Stimulated activated CD8-positive, alpha-beta memory T cell treated with anti-CD3 and anti-CD28 coated beads, Interleukin-2, amount 100 ng/mL, for 48 hours (primary cell): ENCODE measurements at regions not wholly inside any gene's neighbourhood (a gene's known extent, or its start where the extent isn't known, plus 50 kb on each side); places are given as distances from the start of the nearest gene placed in this dataset.

Experiments used
- DNase-seq, 2 donors: peaks; one replicate each; pipeline ENCODE4 v3.0.0-alpha.2; 2020; ENCODE audit warnings: low read depth in 2 of 2

GRCh38 chr6:43904311-43905123, 134.5 kb downstream of the VEGFA start:
- DNase-seq: no peak

DNA sequence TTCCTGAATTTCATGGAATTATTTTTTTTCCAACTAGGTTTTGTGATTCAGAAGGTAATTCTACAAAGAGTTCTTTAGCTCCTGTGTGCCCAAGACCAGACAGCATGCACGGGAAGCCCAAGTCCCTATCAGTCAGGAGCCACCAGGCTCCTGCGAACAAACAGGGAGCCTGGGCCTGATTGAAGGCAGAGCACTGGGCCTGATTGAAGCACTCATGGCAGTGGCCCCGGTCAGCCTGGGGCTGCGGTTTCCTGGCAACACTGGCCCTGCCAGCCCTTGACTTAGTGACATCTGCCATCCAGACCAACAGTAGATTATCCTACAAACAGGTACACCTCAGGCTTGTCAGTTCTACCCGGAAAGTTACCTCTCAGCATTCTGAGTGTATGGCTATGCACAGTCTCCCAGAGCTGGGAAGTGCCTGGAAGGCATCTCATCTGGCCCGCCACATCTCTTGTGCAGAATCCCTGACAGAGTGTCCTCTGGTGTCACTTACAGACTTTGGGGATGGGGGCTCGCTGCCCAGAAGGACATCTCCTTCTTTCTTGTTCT, 133.8 kb downstream of the VEGFA start:
- no peak for DNase-seq

DNA sequence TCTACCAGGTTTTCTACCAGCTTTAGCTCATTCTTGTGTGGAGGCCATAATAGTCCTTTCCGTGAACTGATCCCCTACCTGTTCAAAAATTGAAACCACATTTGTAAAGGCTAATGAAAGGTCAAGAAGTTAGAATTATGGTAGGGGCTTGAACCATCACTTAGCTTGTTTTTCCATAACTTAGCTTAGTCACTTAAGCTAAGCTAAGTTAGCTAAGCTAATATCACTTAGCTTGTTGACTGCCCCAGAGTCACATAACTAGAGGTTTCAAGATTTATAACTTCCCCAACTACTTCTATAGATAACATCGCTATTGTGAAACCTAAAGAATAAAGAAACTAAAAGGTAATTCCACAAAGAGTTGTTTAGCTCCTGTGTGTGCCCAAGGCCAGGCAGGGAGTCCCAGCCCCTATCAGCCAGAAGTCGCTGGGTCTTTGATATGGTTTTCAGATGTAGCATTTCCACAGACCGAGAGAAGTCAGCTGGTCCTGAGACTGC, 131.8 kb downstream of the VEGFA start:
- no peak for DNase-seq

DNA sequence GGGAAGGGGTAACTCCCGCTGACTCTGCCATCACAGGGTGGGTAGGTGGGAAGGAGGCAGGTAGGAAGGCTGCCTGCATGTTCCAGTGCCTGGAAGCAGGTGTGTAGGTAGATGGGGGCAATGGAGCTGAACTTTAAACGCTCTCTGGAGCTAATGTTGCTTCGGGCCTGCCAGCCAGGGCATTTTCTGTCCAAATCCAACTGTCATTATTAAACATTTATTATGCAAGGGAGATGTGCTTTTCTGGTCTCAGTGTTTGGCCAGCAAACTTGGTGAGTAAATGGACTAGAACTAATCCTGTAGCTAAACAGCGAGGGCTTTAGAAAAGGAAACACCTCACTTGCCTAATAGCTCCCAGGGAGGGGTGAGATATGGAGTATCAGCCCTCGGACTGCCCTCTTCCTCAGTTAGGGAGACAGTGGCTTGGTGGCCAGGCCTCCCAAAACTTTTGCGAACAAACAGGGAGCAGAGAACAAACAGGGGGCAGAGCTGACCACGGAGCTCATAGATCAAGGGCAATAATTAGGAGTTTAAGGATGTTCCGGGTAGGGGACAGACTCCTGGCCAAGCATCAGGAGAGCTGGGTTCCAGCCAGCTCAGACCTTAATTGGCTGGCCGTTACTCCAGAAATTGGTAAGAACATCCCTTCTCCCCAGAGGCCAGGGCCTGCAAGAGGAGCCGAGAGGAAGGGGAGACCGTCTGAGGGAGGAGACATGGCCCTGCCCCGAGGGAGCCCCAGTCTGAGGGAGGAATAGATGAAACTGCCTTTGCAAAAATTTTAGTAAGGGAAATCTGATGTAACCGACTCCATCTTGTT, 131.1 kb downstream of the VEGFA start:
- DNase-seq: no peak

- no peak for DNase-seq
These were observed 130.5 kb downstream of the VEGFA start for GRCh38 chr6:43900560-43900915.

DNA sequence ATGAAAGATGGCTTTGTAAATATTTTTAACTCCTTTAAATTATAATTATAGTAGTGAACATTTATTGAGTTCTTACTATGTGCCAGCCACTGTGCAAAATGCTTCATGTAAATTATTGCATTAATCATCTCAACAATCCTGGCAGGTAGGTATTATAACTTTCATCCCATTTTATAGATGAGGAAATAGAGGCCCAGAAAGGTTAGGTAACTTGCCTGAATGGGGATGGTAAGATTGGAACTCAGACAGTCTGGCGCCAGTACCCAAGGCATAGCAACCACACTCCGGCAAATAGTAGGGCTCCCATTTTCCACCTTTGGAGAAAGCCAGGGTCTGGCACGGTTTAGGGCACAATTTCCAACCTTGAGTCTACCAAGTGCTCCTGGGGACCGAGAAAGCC, 129.8 kb downstream of the VEGFA start:
- no peak for DNase-seq

- DNase-seq: no peak
These were observed 128.5 kb downstream of the VEGFA start for GRCh38 chr6:43898358-43899131.

DNA sequence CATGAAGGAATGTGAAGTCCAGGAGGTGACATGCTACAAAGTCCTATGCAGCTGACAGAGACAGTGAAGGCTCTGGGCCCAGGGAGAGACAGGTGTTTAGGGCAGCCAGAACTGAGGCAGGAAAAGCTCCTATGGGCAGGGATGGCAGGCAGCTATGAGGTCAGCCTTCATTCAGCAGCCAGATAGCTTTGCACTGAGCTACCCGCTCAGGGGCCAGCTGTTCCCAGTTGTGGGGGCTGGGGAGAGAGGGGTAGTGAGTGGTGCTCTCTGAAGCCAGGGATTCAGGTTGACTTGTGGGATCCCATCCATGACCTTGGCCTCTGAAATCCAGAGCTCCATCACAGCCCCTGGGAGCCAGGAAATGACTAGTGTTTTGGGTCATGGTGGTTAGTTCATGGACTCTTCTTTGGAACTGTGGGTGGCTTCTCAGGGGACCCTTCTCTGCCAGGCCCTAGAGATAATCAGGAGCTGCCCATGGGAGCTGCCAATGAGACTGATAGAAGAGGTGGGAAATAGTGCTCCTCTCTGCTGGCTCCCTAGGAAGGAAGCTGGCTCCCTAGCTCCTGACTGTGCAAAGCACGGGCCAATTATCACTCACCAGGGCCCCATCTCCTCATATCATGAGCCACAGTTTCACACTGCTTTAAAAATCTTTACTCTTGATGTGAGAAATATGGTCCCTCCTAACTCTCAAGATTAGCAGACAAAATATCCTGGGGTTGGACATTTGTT, 127.7 kb downstream of the VEGFA start:
- no peak for DNase-seq

DNA sequence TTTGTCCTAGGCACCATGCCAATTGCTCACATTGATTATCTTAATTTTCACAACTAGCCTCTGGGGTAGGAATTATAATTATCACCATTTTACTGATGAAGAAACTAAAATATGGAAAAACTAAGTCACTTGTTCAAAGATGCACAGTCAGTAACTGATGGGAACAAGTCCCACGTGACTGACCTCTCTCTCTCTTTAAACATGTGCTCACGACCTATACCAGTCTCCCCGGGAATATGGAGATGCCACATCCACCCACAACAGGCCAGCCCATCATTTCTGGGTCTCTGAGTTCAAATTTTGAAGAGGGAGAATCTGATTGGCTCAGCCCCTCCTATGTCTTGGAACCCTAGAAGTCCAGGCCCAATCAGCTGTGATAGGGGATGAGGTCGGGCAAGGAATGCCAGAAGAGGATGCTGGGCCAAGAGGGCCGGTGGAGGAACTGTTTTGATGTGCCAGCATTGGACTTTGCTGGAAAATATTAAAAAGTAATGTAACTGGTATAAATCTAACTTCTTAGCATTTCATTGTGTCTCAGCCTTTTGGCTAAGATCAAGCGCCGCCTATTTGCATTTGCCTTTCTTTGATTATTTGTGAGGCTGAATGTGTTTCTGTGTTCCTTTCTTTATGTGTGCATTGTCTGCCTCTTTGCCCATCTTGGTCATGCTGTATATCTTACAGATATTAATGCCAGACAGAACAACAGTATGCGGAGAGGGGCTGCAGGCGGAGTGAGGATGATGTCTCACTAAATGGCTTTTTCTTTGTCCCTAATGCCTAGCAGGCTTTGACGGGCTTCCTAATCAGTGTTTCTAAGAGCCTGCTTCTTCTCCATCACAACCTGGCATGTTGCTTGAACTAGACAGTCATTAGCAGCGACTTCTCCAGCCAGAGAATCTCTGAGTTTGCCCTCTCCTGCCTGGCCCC, 126.6 kb downstream of the VEGFA start:
- DNase-seq: no peak

DNA sequence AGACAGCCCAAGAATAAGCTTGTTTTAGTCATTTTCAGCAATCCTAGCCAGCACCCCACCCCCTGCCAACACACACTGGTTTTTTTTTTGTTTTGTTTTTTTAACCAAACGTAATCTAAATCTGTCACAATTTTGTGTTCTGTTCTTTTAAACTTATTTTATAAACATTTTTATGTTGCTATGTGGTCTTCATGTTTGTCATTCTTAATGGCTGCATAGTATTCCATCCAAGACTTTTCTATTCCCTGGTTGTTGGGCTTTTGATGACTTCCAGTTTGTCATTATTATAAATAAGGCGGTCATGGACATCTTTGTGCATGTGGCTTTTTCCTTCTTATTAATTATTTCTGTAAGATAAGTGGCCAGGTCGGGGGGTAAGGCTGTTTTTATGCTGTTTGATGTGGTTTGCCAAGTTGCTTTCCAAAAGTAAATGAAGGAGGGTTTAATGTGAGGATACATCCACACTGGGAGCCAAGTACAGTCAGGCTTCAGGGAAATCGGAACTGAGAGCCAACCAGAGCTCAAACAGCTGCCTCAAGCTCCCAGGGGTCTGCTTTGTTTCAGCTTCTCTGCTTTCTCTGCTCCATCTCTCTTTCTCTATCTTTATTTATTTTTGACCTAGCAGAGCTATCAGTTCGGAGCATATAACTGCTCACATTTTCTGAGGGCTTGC, 125.8 kb downstream of the VEGFA start:
- DNase-seq: no peak

GRCh38 chr6:43893073-43893472, 123.1 kb downstream of the VEGFA start:
- DNase-seq: no peak

GRCh38 chr6:43891072-43891870, 121.3 kb downstream of the VEGFA start:
- DNase-seq: no peak

- no peak for DNase-seq
These were observed 120.4 kb downstream of the VEGFA start for GRCh38 chr6:43890197-43891062.

DNA sequence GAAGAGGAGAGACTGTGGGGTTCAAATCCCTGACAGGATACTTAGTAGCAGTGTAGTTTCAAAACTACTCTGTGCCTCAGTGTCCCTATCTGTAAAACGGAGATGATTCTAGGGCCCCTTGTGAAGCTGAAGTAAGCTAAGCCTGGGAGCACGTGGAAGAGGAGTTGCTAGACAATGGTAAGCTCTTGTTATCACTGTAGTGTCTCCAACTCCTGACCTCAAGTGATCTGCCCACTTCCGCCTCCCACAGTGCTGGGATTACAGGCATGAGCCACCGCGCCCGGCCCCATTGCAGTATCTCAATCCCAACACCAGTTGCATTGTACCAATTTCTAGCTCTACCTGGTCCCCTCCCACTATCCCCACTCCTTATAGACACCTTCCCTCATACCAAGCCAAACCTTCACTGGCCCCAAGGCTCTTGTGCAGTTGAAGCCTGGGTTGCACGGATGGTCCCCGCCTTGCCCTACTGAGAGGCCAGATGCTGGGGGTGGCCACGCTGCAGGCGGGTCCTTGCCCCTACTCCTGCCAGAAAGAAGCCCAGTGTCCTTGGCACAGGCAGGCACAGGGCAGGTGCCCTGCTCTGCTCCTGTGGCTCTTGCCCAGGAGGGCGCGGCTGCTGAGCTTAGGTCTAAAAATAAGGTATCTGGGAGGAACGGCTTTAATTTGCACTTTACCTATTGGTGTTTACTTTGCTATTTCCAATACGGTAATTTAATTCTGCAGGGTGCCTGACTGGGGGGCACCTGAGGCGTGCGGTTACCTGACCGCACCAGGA, 118.1 kb downstream of the VEGFA start:
- no peak for DNase-seq

DNA sequence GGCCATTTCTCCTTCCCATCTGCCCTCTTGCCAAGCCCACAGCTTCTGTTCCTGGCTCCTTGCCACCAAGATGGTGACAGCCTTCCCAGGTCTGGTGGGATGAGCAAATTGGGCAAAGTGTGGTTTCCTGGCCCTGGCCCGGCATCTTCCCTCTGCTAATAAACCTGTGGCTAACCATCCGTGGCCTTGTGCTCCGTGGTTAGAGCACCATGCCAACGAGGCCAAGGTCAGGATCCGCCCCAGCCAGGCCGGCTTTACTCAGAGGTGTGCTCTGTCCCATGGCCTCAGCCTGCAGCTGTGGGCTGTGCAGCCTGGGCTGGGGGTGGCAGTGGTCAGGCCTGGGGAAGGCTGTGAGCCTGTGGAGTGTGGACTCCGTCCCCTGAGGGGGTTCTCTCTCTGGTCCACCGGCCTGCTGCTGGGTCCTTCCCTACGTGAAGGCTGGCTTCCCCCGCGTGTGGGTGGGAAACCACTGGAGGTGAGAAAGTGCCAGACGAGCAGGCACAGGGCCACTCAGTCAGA, 117.4 kb downstream of the VEGFA start:
- no peak for DNase-seq

GRCh38 chr6:43886717-43887339, 116.8 kb downstream of the VEGFA start:
- no peak for DNase-seq
